ENCODE measurements at regions not wholly inside any gene's neighbourhood (a gene's known extent, or its start where the extent isn't known, plus 50 kb on each side); places are given as distances from the start of the nearest gene placed in this dataset.

- no peaks in the 10 kb centered on the region for H3K27me3 ChIP-seq (ENCODE audit: control insufficient read depth in 1 of 2, insufficient read depth in 2 of 2, low read length in 2 of 2)
- in situ Hi-C loops (cut with HindIII; ENCODE audit: extremely low pct_ligation_motif_present, low pct_unique_long_range_greater_than_20kb), result no loop called here
- no peak overlapping the region for H3K4me3 ChIP-seq (replicated peaks in 1 of 3; ENCODE audit: insufficient read depth in 1 of 3, low read depth in 2 of 3, low read length in 3 of 3)
- H3K9ac ChIP-seq (ENCODE audit: insufficient read depth, low read depth, low read length), result no peak overlapping the region
- intact Hi-C loops (cut with micrococcal nuclease; ENCODE audit: unreplicated experiment), result no loop called here
- H3K4me2 ChIP-seq (ENCODE audit: low read depth, low read length), result no peak overlapping the region
- H3K27ac ChIP-seq (ENCODE audit: extremely low read length, insufficient read depth, low read length), result no peak overlapping the region
- TF ChIP-seq ZNF704 (CRISPR knock-in tag; IDR thresholded peaks at IDR 0.05; ENCODE audit: borderline replicate concordance), result no peak
- TF ChIP-seq ZNF773 (CRISPR knock-in tag; IDR thresholded peaks at IDR 0.05; ENCODE audit: borderline replicate concordance), result no peak
- no peak for TF ChIP-seq KLF12 (CRISPR knock-in tag; IDR thresholded peaks at IDR 0.05; ENCODE audit: borderline replicate concordance)
- no peak for TF ChIP-seq POGZ (CRISPR knock-in tag; IDR thresholded peaks at IDR 0.05)
- no peak for TF ChIP-seq KLF11 (CRISPR knock-in tag; IDR thresholded peaks at IDR 0.05)
- no peak for TF ChIP-seq ZSCAN22 (CRISPR knock-in tag; IDR thresholded peaks at IDR 0.05)
- TF ChIP-seq ZSCAN9 (CRISPR knock-in tag; IDR thresholded peaks at IDR 0.05; ENCODE audit: borderline replicate concordance), result no peak
- no peak for TF ChIP-seq KDM1A (CRISPR knock-in tag; IDR thresholded peaks at IDR 0.05)
- H4K20me1 ChIP-seq (ENCODE audit: insufficient read depth, low read length), result no peaks in the 10 kb centered on the region
- H3K79me2 ChIP-seq (ENCODE audit: insufficient read depth, low read length), result no peaks in the 10 kb centered on the region
- no peak for FAIRE-seq
- BruUV-seq (replicated peaks), result no TSS peak
- no peak overlapping the region for H2AFZ ChIP-seq (ENCODE audit: low read length)
- ChIA-PET CTCF (ENCODE audit: low intra/inter-chr PET ratio, low total read pairs) (no interaction called here), POLR2A (no interaction called here)
- H3K9me3 ChIP-seq (ENCODE audit: low read length), result peaks cover 39% of the 10 kb centered on the region
- no peak for DNase-seq (ENCODE audit: low spot score)
- H3K4me1 ChIP-seq (ENCODE audit: insufficient read depth, low read length), result no peaks in the 10 kb centered on the region
- 5% methylated on average over 1 of the region's 1 CpG for WGBS (ENCODE audit: low lambda C conversion rate)
- ATAC-seq, result no peak
- H3K36me3 ChIP-seq (replicated peaks in 1 of 2; ENCODE audit: control insufficient read depth in 1 of 2, insufficient read depth in 2 of 2, low read length in 2 of 2), result no peaks in the 10 kb centered on the region
Measured at GRCh38 chr7:19914866-19915265, 141.4 kb upstream of the TMEM196 start.

GRCh38 chr7:19900118-19900517 is 126.7 kb upstream of the TMEM196 start:
- in situ Hi-C loops (cut with HindIII; ENCODE audit: extremely low pct_ligation_motif_present, low pct_unique_long_range_greater_than_20kb), result no loop called here

More at GRCh38 chr7:19900118-19900517, 126.7 kb upstream of the TMEM196 start:
- DNase-seq (ENCODE audit: low spot score) (no peak), ATAC-seq (no peak), FAIRE-seq (no peak)
- H3K36me3 ChIP-seq (replicated peaks in 1 of 2; ENCODE audit: control insufficient read depth in 1 of 2, insufficient read depth in 2 of 2, low read length in 2 of 2), result no peaks in the 10 kb centered on the region
- intact Hi-C loops (cut with micrococcal nuclease; ENCODE audit: unreplicated experiment), result no loop called here
- H4K20me1 ChIP-seq (ENCODE audit: insufficient read depth, low read length), result no peaks in the 10 kb centered on the region
- TF ChIP-seq ZNF280B (CRISPR knock-in tag; IDR thresholded peaks at IDR 0.05; ENCODE audit: borderline replicate concordance) (no peak), BRF2 (CRISPR knock-in tag; IDR thresholded peaks at IDR 0.05) (no peak), NFKB2 (CRISPR knock-in tag; IDR thresholded peaks at IDR 0.05; ENCODE audit: borderline replicate concordance) (no peak), ZNF792 (CRISPR knock-in tag; IDR thresholded peaks at IDR 0.05) (no peak), NPAS2 (CRISPR knock-in tag; IDR thresholded peaks at IDR 0.05; ENCODE audit: borderline replicate concordance) (no peak), ZBTB4 (CRISPR knock-in tag; IDR thresholded peaks at IDR 0.05; ENCODE audit: borderline replicate concordance) (no peak)
- no peak overlapping the region for H3K27ac ChIP-seq (ENCODE audit: extremely low read length, insufficient read depth, low read length)
- no peaks in the 10 kb centered on the region for H3K79me2 ChIP-seq (ENCODE audit: insufficient read depth, low read length)
- no peak overlapping the region for H2AFZ ChIP-seq (ENCODE audit: low read length)
- no peak overlapping the region for H3K4me2 ChIP-seq (ENCODE audit: low read depth, low read length)
- no peak overlapping the region for H3K9ac ChIP-seq (ENCODE audit: insufficient read depth, low read depth, low read length)
- H3K27me3 ChIP-seq (ENCODE audit: control insufficient read depth in 1 of 2, insufficient read depth in 2 of 2, low read length in 2 of 2), result no peaks in the 10 kb centered on the region
- POLR2A ChIA-PET, result no interaction called here
- H3K4me3 ChIP-seq (replicated peaks in 1 of 3; ENCODE audit: insufficient read depth in 1 of 3, low read depth in 2 of 3, low read length in 3 of 3), result no peak overlapping the region
- H3K9me3 ChIP-seq (ENCODE audit: low read length), result peaks cover 15% of the 10 kb centered on the region
- CTCF ChIA-PET (ENCODE audit: low intra/inter-chr PET ratio, low total read pairs), result no interaction called here
- BruUV-seq (replicated peaks), result no TSS peak
- no peaks in the 10 kb centered on the region for H3K4me1 ChIP-seq (ENCODE audit: insufficient read depth, low read length)

Measured in HepG2 (cell line).